ENCODE measurements at regions not wholly inside any gene's neighbourhood (a gene's known extent, or its start where the extent isn't known, plus 50 kb on each side); places are given as distances from the start of the nearest gene placed in this dataset.

GRCh38 chr2:143828763-143829537 lies 691.0 kb downstream of the ZEB2 start:
- in situ Hi-C loops (cut with HindIII; ENCODE audit: low pct_unique_long_range_greater_than_20kb, low sequenced_read_pairs), result no loop called here
- no peak for DNase-seq (ENCODE audit: low read depth, low spot score)

- in situ Hi-C loops (cut with HindIII; ENCODE audit: low pct_unique_long_range_greater_than_20kb, low sequenced_read_pairs), result no loop called here
- no peak for DNase-seq (ENCODE audit: low read depth, low spot score)
Measured at GRCh38 chr2:143824791-143825190, 695.1 kb downstream of the ZEB2 start.

DNA sequence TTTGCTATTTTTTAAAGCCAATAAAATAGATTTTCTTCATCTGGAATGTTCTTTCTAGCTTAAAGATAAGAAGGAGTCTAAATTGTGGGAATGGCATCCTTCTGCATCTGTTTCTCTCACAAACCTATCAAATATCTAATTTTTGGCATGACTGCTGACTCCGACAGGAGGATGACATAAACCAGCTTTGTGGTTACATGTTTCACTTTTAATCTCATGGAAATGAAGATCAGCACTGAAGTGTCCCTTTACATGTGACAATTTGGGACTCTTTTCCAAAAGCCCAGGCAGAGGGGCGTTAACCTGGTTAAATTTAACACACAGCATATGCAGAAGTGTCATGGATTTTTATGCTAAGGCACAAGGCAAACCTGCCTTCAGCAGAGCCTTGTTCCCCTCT lies 694.7 kb downstream of the ARHGAP15 start:
- DNase-seq (ENCODE audit: low read depth, low spot score), result no peak
- in situ Hi-C loops (cut with HindIII; ENCODE audit: low pct_unique_long_range_greater_than_20kb, low sequenced_read_pairs), result no loop called here

DNA sequence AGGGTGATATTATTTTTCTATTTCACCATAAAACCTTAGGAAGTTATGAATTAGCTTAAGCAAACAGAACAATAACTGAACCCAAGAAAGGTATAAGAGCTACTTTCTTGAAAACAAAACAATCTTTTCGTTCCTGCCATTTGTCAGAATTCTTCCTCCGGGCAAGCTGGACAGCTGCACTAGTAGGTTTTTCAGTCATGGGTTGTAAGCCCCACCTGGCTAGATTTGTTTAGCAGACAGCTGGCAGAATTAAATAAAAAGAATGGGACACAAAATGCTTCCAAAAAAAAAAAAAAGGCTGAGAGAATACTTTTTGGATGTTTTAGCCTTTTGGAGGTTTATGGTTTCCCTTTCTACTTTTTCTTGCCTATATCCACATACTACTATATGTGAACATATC lies 694.1 kb downstream of the ARHGAP15 start:
- in situ Hi-C loops (cut with HindIII; ENCODE audit: low pct_unique_long_range_greater_than_20kb, low sequenced_read_pairs), result no loop called here

DNA sequence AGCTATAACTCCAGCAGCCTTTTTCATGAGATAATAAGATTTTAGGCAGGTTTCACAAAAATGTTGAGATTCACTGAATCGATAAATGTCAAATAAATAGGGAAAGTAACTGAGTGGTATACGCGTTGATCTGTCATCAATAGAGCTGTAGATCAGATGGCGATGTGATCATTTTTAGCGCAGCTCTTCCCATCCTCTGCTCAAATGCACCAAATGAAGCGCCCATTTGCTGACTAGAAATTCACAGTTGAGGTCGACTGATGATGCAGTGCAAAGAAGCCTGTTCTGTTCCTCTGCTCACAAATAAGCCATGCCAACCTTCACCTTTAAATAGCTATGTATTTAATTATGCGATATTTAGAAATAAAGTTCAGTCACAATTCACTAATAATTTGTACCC lies 693.5 kb downstream of the ARHGAP15 start:
- in situ Hi-C loops (cut with HindIII; ENCODE audit: low pct_unique_long_range_greater_than_20kb, low sequenced_read_pairs), result no loop called here
- DNase-seq (ENCODE audit: low read depth, low spot score), result no peak

More for the DNA sequence above, 694.1 kb downstream of the ARHGAP15 start:
- DNase-seq (ENCODE audit: low read depth, low spot score), result no peak

- DNase-seq (ENCODE audit: low read depth, low spot score), result no peak
- in situ Hi-C loops (cut with HindIII; ENCODE audit: low pct_unique_long_range_greater_than_20kb, low sequenced_read_pairs), result no loop called here
Measured at GRCh38 chr2:143819764-143820163, 690.5 kb downstream of the ARHGAP15 start.

- in situ Hi-C loops (cut with HindIII; ENCODE audit: low pct_unique_long_range_greater_than_20kb, low sequenced_read_pairs), result no loop called here
- DNase-seq (ENCODE audit: low read depth, low spot score), result no peak
Measured at GRCh38 chr2:143819190-143819735, 690.0 kb downstream of the ARHGAP15 start.

Small RNA genes in the stretch of these regions (small RNA-seq; reads per million reads assigned to genes)
- gene RF00019, result 0 reads per million in 2 experiments

Data from SK-MEL-5 (cell line).